WTC11 (cell line): ENCODE measurements at regions not wholly inside any gene's neighbourhood (a gene's known extent, or its start where the extent isn't known, plus 50 kb on each side); places are given as distances from the start of the nearest gene placed in this dataset.

Experiments
- ATAC-seq: fragments of 200-7000 bp; cut with Tn5 transposase; 2 replicates; pipeline ENCODE4 v1.10.0; 2021; ENCODE audit warnings: mild to moderate bottlenecking, moderate library complexity
- CTCF ChIA-PET: fragments of 300-600 bp; sonication (Branson Sonifier 250); formaldehyde crosslinking; loops from one replicate; lab custom pipeline; 2021; ENCODE audit warnings: antibody characterized with exemption; lab: Charles Lee
- POLR2A ChIA-PET: fragments of 350-600 bp; sonication (Branson Sonifier 250); formaldehyde crosslinking; loops from one replicate; lab custom pipeline; 2021; ENCODE audit warnings: antibody characterized with exemption; lab: Charles Lee
- DNase-seq: peaks from one replicate; pipeline ENCODE4 v3.0.0; 2021; ENCODE audit warnings: low spot score
- H3K27ac Mint-ChIP-seq: 2 replicates; pipeline ENCODE4 v1.8.0; 2021; ENCODE audit warnings: mixed read lengths
- H3K27me3 Mint-ChIP-seq: 2 replicates; pipeline ENCODE4 v1.8.0; 2021; ENCODE audit warnings: low read depth, mild to moderate bottlenecking, moderate library complexity, mixed read lengths
- H3K36me3 Mint-ChIP-seq: 2 replicates; pipeline ENCODE4 v1.8.0; 2021; ENCODE audit warnings: mixed read lengths
- H3K4me1 Mint-ChIP-seq: 2 replicates; pipeline ENCODE4 v1.8.0; 2022; ENCODE audit warnings: mixed read lengths
- H3K4me3 Mint-ChIP-seq: 2 replicates; pipeline ENCODE4 v1.8.0; 2021; ENCODE audit warnings: mild to moderate bottlenecking, moderate library complexity, mixed read lengths
- H3K9me3 Mint-ChIP-seq: 2 replicates; pipeline ENCODE4 v1.8.0; 2021; ENCODE audit warnings: mixed read lengths
- ARID4B ChIP-seq: sonication (generic); formaldehyde crosslinking; IDR thresholded peaks from 2 replicates; pipeline ENCODE4 v1.8.0; 2023; ENCODE audit warnings: missing genetic modification reagents, mild to moderate bottlenecking, borderline replicate concordance
- E2F4 ChIP-seq: sonication (generic); formaldehyde crosslinking; IDR thresholded peaks from 2 replicates; pipeline ENCODE4 v1.8.1; 2022; ENCODE audit warnings: low read depth, mild to moderate bottlenecking, moderate library complexity, missing genetic modification reagents, borderline replicate concordance
- E2F5 ChIP-seq: sonication (generic); formaldehyde crosslinking; IDR thresholded peaks from 2 replicates; pipeline ENCODE4 v1.8.1; 2022; ENCODE audit warnings: mild to moderate bottlenecking, moderate library complexity, missing genetic modification reagents
- GRHL2 ChIP-seq: fragments of 250-450 bp; sonication (Bioruptor Pico); IDR thresholded peaks from 2 replicates; pipeline ENCODE4 v1.8.0; 2022; ENCODE audit warnings: mild to moderate bottlenecking, moderate library complexity; ENCODE audit not compliant: insufficient replicate concordance, severe bottlenecking
- HMGXB4 ChIP-seq: sonication (generic); formaldehyde crosslinking; IDR thresholded peaks from 2 replicates; pipeline ENCODE4 v1.8.1; 2023; ENCODE audit warnings: mild to moderate bottlenecking, moderate library complexity, missing genetic modification reagents
- IRF1 ChIP-seq: sonication (generic); formaldehyde crosslinking; IDR thresholded peaks from 2 replicates; pipeline ENCODE4 v1.8.0; 2023; ENCODE audit warnings: missing genetic modification reagents
- NR1H2 ChIP-seq: sonication (generic); formaldehyde crosslinking; IDR thresholded peaks from 2 replicates; pipeline ENCODE4 v1.9.0; 2021; ENCODE audit warnings: mild to moderate bottlenecking, moderate library complexity, missing genetic modification reagents
- OVOL2 ChIP-seq: fragments of 250-450 bp; sonication (Bioruptor Pico); IDR thresholded peaks from 2 replicates; pipeline ENCODE4 v1.9.0; 2021; ENCODE audit warnings: mild to moderate bottlenecking, borderline replicate concordance
- PREB ChIP-seq: sonication (generic); formaldehyde crosslinking; IDR thresholded peaks from 2 replicates; pipeline ENCODE4 v1.8.1; 2022; ENCODE audit warnings: mild to moderate bottlenecking, missing genetic modification reagents, moderate library complexity, borderline replicate concordance
- PRRX2 ChIP-seq: fragments of 250-450 bp; sonication (Bioruptor Pico); IDR thresholded peaks from 2 replicates; pipeline ENCODE4 v1.8.0; 2021; ENCODE audit warnings: mild to moderate bottlenecking
- SMAD4 ChIP-seq: sonication (generic); formaldehyde crosslinking; IDR thresholded peaks from 2 replicates; pipeline ENCODE4 v1.8.0; 2022; ENCODE audit warnings: mild to moderate bottlenecking, missing genetic modification reagents
- TP53 ChIP-seq: sonication (generic); formaldehyde crosslinking; IDR thresholded peaks from 2 replicates; pipeline ENCODE4 v1.8.1; 2023; ENCODE audit warnings: mild to moderate bottlenecking, missing genetic modification reagents
- ZBTB43 ChIP-seq: sonication (generic); formaldehyde crosslinking; IDR thresholded peaks from 2 replicates; pipeline ENCODE4 v1.8.1; 2023; ENCODE audit warnings: mild to moderate bottlenecking, missing genetic modification reagents
- ZNF263 ChIP-seq: sonication (generic); formaldehyde crosslinking; IDR thresholded peaks from 2 replicates; pipeline ENCODE4 v1.8.1; 2022; ENCODE audit warnings: low read depth, mild to moderate bottlenecking, moderate library complexity, missing genetic modification reagents
- ZNF281 ChIP-seq: sonication (generic); formaldehyde crosslinking; IDR thresholded peaks from 2 replicates; pipeline ENCODE4 v1.8.0; 2023; ENCODE audit warnings: mild to moderate bottlenecking, missing genetic modification reagents
- ZSCAN18 ChIP-seq: fragments of 250-450 bp; sonication (Bioruptor Pico); IDR thresholded peaks from 2 replicates; pipeline ENCODE4 v2.1.2; 2022; ENCODE audit warnings: mild to moderate bottlenecking, moderate library complexity

- TF ChIP-seq HMGXB4 (CRISPR knock-in tag) = no peak
- no peak for TF ChIP-seq ZNF263 (CRISPR knock-in tag)
- no peak for TF ChIP-seq PRRX2
- no peak for TF ChIP-seq OVOL2 (CRISPR knock-in tag)
- TF ChIP-seq IRF1 (CRISPR knock-in tag) = no peak
- TF ChIP-seq TP53 (CRISPR knock-in tag) = no peak
- TF ChIP-seq SMAD4 = no peak
- TF ChIP-seq ZSCAN18 (CRISPR knock-in tag) = no peak
- no peak for TF ChIP-seq NR1H2 (CRISPR knock-in tag)
- TF ChIP-seq PREB (CRISPR knock-in tag) = no peak
- TF ChIP-seq ZBTB43 (CRISPR knock-in tag) = no peak
- TF ChIP-seq, all 79 proteins: peak for 0
Measured at GRCh38 chr5:87997662-87998061, 271.0 kb downstream of the TMEM161B start (continued).

- Mint-ChIP-seq H3K36me3 (no peaks in the 10 kb centered on the region), H3K27me3 (no peaks in the 10 kb centered on the region), H3K27ac (no peak overlapping the region), H3K9me3 (no peaks in the 10 kb centered on the region), H3K4me3 (no peak overlapping the region), H3K4me1 (peaks cover 8% of the 10 kb centered on the region)
- DNase-seq (no peak), ATAC-seq (no peak)
- CTCF ChIA-PET = no interaction called here
- POLR2A ChIA-PET = no interaction called here
- TF ChIP-seq PREB (CRISPR knock-in tag) (no peak), E2F5 (CRISPR knock-in tag) (no peak), ARID4B (CRISPR knock-in tag) (no peak), E2F4 (CRISPR knock-in tag) (no peak), GRHL2 (CRISPR knock-in tag) (no peak), ZNF281 (CRISPR knock-in tag) (no peak)
Measured at GRCh38 chr5:87966213-87966612, 302.4 kb downstream of the TMEM161B start.
